Endodermal cell (in vitro differentiated cells): ENCODE measurements at regions not wholly inside any gene's neighbourhood (a gene's known extent, or its start where the extent isn't known, plus 50 kb on each side); places are given as distances from the start of the nearest gene placed in this dataset.

Experiments
- DNase-seq: peaks from one replicate; pipeline ENCODE4 v3.0.0-alpha.2; 2017
- H3K27ac ChIP-seq: 2 replicates; pipeline ENCODE4 v1.5.1; 2013; ENCODE audit warnings: mild to moderate bottlenecking, low read depth, low read length, moderate library complexity
- H3K27me3 ChIP-seq: 2 replicates; pipeline ENCODE4 v1.6.1; 2013; ENCODE audit warnings: mild to moderate bottlenecking, low read length, moderate library complexity; ENCODE audit not compliant: insufficient read depth, control insufficient read depth, poor library complexity, severe bottlenecking
- H3K36me3 ChIP-seq: 2 replicates; pipeline ENCODE4 v1.7.0; 2013; ENCODE audit warnings: mild to moderate bottlenecking, low read length, moderate library complexity; ENCODE audit not compliant: control insufficient read depth, insufficient read depth
- H3K4me1 ChIP-seq: one replicate; pipeline ENCODE4 v1.7.0; 2013; ENCODE audit warnings: low read length; ENCODE audit not compliant: control insufficient read depth, insufficient read depth
- H3K4me3 ChIP-seq: 2 replicates; pipeline ENCODE4 v1.5.1; 2013; ENCODE audit warnings: mild to moderate bottlenecking, low read length, moderate library complexity
- H3K9ac ChIP-seq: 2 replicates; pipeline ENCODE4 v1.6.1; 2013; ENCODE audit warnings: mild to moderate bottlenecking, low read length, moderate library complexity; ENCODE audit not compliant: poor library complexity, severe bottlenecking; ENCODE audit errors: extremely low read depth
- H3K9me3 ChIP-seq: 2 replicates; pipeline ENCODE4 v1.6.1; 2013; ENCODE audit warnings: mild to moderate bottlenecking, low read length, moderate library complexity; ENCODE audit not compliant: control insufficient read depth
- H3K27ac Mint-ChIP-seq: 2 replicates; pipeline ENCODE4 v1.8.0; 2020; ENCODE audit warnings: mixed read lengths
- H3K27me3 Mint-ChIP-seq: 2 replicates; pipeline ENCODE4 v1.8.0; 2021; ENCODE audit warnings: mild to moderate bottlenecking, mixed read lengths; ENCODE audit not compliant: insufficient read depth
- H3K36me3 Mint-ChIP-seq: 2 replicates; pipeline ENCODE4 v1.8.0; 2020; ENCODE audit warnings: low read depth, mixed read lengths
- H3K4me1 Mint-ChIP-seq: 2 replicates; pipeline ENCODE4 v1.8.0; 2020; ENCODE audit warnings: mixed read lengths
- H3K4me3 Mint-ChIP-seq: 2 replicates; pipeline ENCODE4 v1.8.0; 2020; ENCODE audit warnings: mild to moderate bottlenecking, moderate library complexity, mixed read lengths
- H3K9me3 Mint-ChIP-seq: 2 replicates; pipeline ENCODE4 v1.8.0; 2020; ENCODE audit warnings: mild to moderate bottlenecking, mixed read lengths
- CTCF ChIP-seq: fragments of 200-600 bp; sonication (generic); conservative IDR thresholded peaks from 2 replicates; pipeline ENCODE4 v1.5.0; 2021; ENCODE audit warnings: antibody characterized with exemption, mild to moderate bottlenecking
- WGBS, 2 experiments: methylation state at CpG; one replicate each; pipeline versions ENCODE4 v1.1.5 to v1.1.7; 2013; ENCODE audit warnings: missing lambda C conversion rate in 2 of 2, mixed read lengths in 1 of 2; ENCODE audit not compliant: insufficient coverage in 1 of 2, insufficient read length in 1 of 2; 5-methylcytosine and 5-hydroxymethylcytosine counted together

- Histone ChIP-seq H3K4me1 (no peaks in the 10 kb centered on the region), H3K36me3 (no peaks in the 10 kb centered on the region), H3K27ac (no peak overlapping the region), H3K9me3 (no peaks in the 10 kb centered on the region), H3K4me3 (no peak overlapping the region), H3K9ac (no peak overlapping the region), H3K27me3 (no peaks in the 10 kb centered on the region)
- Mint-ChIP-seq H3K4me1 (no peaks in the 10 kb centered on the region), H3K36me3 (no peaks in the 10 kb centered on the region), H3K27ac (no peak overlapping the region), H3K27me3 (no peaks in the 10 kb centered on the region), H3K9me3 (no peaks in the 10 kb centered on the region), H3K4me3 (no peak overlapping the region)
- no peak for DNase-seq
- TF ChIP-seq CTCF: no peak
- 92 to 96% methylated on average over 4 of the region's 4 CpGs for WGBS, 2 experiments
Observed at GRCh38 chr10:71092812-71093401, 119.5 kb upstream of the UNC5B start.

GRCh38 chr10:71093531-71093930, 118.8 kb upstream of the UNC5B start:
- no peak for DNase-seq
- whole genome bisulfite sequencing, 2 experiments: 86 to 100% methylated on average over 1 to 2 of the region's 2 CpGs
- no peak overlapping the region for H3K9ac ChIP-seq
- Mint-ChIP-seq H3K9me3 (no peaks in the 10 kb centered on the region), H3K27me3 (no peaks in the 10 kb centered on the region), H3K27ac (no peak overlapping the region), H3K4me3 (no peak overlapping the region), H3K36me3 (no peaks in the 10 kb centered on the region), H3K4me1 (no peaks in the 10 kb centered on the region)
- no peaks in the 10 kb centered on the region for H3K4me1 ChIP-seq
- no peaks in the 10 kb centered on the region for H3K36me3 ChIP-seq
- no peak for TF ChIP-seq CTCF
- no peaks in the 10 kb centered on the region for H3K27me3 ChIP-seq
- no peak overlapping the region for H3K4me3 ChIP-seq
- H3K9me3 ChIP-seq: no peaks in the 10 kb centered on the region
- no peak overlapping the region for H3K27ac ChIP-seq

- H3K4me1 ChIP-seq: no peaks in the 10 kb centered on the region
- H3K27ac ChIP-seq: no peak overlapping the region
- TF ChIP-seq CTCF: no peak
- Mint-ChIP-seq H3K27me3 (peaks cover 4% of the 10 kb centered on the region), H3K9me3 (no peaks in the 10 kb centered on the region), H3K4me1 (no peaks in the 10 kb centered on the region), H3K36me3 (no peaks in the 10 kb centered on the region), H3K4me3 (no peak overlapping the region), H3K27ac (no peak overlapping the region)
- no peaks in the 10 kb centered on the region for H3K36me3 ChIP-seq
- no peaks in the 10 kb centered on the region for H3K9me3 ChIP-seq
- no peak for DNase-seq
- no peaks in the 10 kb centered on the region for H3K27me3 ChIP-seq
- H3K9ac ChIP-seq: no peak overlapping the region
- WGBS, 2 experiments: 94 to 100% methylated on average over 2 to 4 of the region's 4 CpGs
- H3K4me3 ChIP-seq: no peak overlapping the region
Observed at GRCh38 chr10:71094712-71095390, 117.5 kb upstream of the UNC5B start.
